NCI-H2107 treated with DMSO at 0.1 percent for 48 hours (cell line): ENCODE measurements at regions not wholly inside any gene's neighbourhood (a gene's known extent, or its start where the extent isn't known, plus 50 kb on each side); places are given as distances from the start of the nearest gene placed in this dataset.

Source experiments
- DNase-seq: peaks from one replicate; lab custom pipeline; 2025; ENCODE audit not compliant: unreplicated experiment; lab: John Stamatoyannopoulos, UW

GRCh38 chr1:11596295-11596694 is 57.9 kb downstream of the FBXO2 start:
- DNase-seq, result no peak

GRCh38 chr1:11595285-11595684 is 58.9 kb downstream of the FBXO2 start:
- no peak for DNase-seq

GRCh38 chr1:11594625-11595024 is 59.6 kb downstream of the FBXO2 start:
- DNase-seq, result no peak

DNA sequence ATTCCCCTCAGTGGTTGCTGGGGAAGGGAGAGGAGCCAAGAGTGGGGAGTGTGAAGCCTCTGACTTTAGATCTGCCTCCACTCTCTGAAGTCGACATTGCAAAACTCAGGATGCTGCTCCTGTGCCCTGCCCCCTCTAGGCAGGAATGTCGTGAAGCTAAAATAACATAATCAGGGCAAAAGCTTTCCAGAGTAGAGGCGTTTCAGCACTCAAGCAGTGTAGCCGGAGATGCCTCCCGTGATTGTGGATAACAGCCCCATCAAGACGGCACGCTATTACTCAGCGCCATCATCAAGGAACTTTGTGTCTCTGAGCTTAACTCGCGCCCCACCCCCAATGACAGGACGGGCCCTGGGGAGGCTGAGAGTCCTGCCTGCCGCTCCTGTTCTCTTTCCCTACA is 60.0 kb downstream of the FBXO2 start:
- no peak for DNase-seq

- DNase-seq, result peak; percentile 26
Observed at GRCh38 chr1:11592752-11593151, 61.5 kb downstream of the FBXO2 start.

- DNase-seq, result no peak
Observed at GRCh38 chr1:11590395-11590794, 63.8 kb downstream of the FBXO2 start.
